BJ (cell line): ENCODE measurements at regions not wholly inside any gene's neighbourhood (a gene's known extent, or its start where the extent isn't known, plus 50 kb on each side); places are given as distances from the start of the nearest gene placed in this dataset.
"Not testable (repeated sequence)": the region's sequence is repeated elsewhere in the genome, so short reads cannot be mapped to it uniquely, and the experiment has no call there.

ENCODE experiments used
- CTCF ChIA-PET: fragments of 350-600 bp; formaldehyde crosslinking; extraction: SDS; loops from one replicate; lab custom pipeline; 2021; ENCODE audit warnings: antibody characterized with exemption, inconsistent platforms; lab: Yijun Ruan, JAX
- POLR2A ChIA-PET: fragments of 300-600 bp; sonication (Branson Sonifier 250); formaldehyde crosslinking; extraction: SDS; loops from one replicate; lab custom pipeline; 2021; ENCODE audit warnings: antibody characterized with exemption; lab: Charles Lee
- DNase-seq: peaks from one replicate; pipeline ENCODE4 v3.0.0-alpha.2; 2011; ENCODE audit warnings: low read depth
- H3K27me3 ChIP-seq: 2 replicates; pipeline ENCODE4 v1.6.0; 2011; ENCODE audit warnings: low read length; ENCODE audit not compliant: control insufficient read depth, insufficient read depth
- H3K36me3 ChIP-seq: 2 replicates; pipeline ENCODE4 v1.5.1; 2011; ENCODE audit warnings: low read length; ENCODE audit not compliant: control insufficient read depth, insufficient read depth
- H3K4me3 ChIP-seq: 2 replicates; pipeline ENCODE4 v1.5.1; 2011; ENCODE audit warnings: low read depth, mild to moderate bottlenecking, control low read depth, low read length
- CTCF ChIP-seq: IDR thresholded peaks from 2 replicates; pipeline ENCODE4 v1.5.1; 2011; ENCODE audit warnings: low read depth, mild to moderate bottlenecking, control low read depth, inconsistent platforms, low read length, moderate library complexity; ENCODE audit not compliant: insufficient read depth

DNA sequence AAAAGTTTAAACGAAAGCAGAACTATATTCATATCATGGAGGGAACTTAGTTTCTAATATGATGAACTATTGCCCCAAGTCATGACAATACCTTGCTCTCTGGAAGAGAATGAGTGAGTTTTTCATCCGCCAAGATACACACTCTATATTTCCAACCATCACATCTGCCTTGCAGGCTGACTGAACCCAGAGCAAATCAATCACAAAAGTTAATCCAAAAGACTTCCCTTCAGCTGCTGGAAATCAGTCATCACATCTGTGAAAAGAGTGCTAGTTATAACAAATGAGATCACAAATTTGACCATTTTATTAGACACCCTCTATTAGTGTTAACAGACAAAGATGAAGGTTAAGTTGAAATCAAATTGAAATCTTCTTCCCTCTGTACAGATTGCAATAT, 261.7 kb upstream of the PRKCQ start:
- no peaks in the 10 kb centered on the region for H3K36me3 ChIP-seq
- ChIA-PET POLR2A (no interaction called here), CTCF (no interaction called here)
- no peak for DNase-seq
- no peaks in the 10 kb centered on the region for H3K27me3 ChIP-seq
- TF ChIP-seq CTCF: no peak
- no peak overlapping the region for H3K4me3 ChIP-seq

- POLR2A ChIA-PET: no interaction called here
- CTCF ChIA-PET: no interaction called here
These were observed 260.7 kb upstream of the PRKCQ start for GRCh38 chr10:6840766-6841165.

DNA sequence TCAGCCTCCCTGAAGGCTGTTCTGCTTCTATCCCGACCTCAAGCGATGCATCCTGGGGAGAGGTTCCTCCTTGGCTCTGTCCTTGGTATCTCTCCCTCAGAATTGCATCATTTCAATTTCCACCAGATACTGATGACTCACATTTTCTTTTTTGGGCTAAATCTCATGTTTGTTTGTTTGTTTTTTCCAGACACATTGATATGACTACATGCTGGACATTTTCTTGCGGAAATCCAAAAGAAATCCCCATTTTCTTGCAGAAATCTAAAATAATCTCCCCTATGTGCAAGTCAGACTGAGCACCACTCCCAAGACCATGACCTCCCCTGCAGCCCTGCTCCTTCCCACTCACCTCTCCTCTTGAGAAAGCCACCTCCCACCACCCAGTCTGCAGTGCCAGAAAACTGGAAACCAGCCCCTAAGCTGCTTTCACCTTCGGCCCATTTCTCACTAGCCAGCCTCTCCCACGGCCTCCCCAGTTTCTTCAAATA, 260.2 kb upstream of the PRKCQ start:
- DNase-seq: no peak
- CTCF ChIA-PET: no interaction called here

More at GRCh38 chr10:6840766-6841165, 260.7 kb upstream of the PRKCQ start:
- no peak for TF ChIP-seq CTCF
- no peak overlapping the region for H3K4me3 ChIP-seq
- no peaks in the 10 kb centered on the region for H3K27me3 ChIP-seq
- DNase-seq: no peak
- H3K36me3 ChIP-seq: no peaks in the 10 kb centered on the region

GRCh38 chr10:6838118-6838517, 258.0 kb upstream of the PRKCQ start:
- ChIA-PET CTCF (no interaction called here), POLR2A (no interaction called here)
- H3K4me3 ChIP-seq: no peak overlapping the region
- no peak for DNase-seq
- H3K36me3 ChIP-seq: no peaks in the 10 kb centered on the region
- no peaks in the 10 kb centered on the region for H3K27me3 ChIP-seq
- TF ChIP-seq CTCF: no peak

More for the DNA sequence above, 260.2 kb upstream of the PRKCQ start:
- TF ChIP-seq CTCF: no peak
- Histone ChIP-seq H3K36me3 (no peaks in the 10 kb centered on the region), H3K27me3 (no peaks in the 10 kb centered on the region), H3K4me3 (no peak overlapping the region)
- POLR2A ChIA-PET: no interaction called here

- no peaks in the 10 kb centered on the region for H3K36me3 ChIP-seq
- DNase-seq: no peak
- POLR2A ChIA-PET: no interaction called here
- no peak overlapping the region for H3K4me3 ChIP-seq
- CTCF ChIA-PET: no interaction called here
- H3K27me3 ChIP-seq: no peaks in the 10 kb centered on the region
- no peak for TF ChIP-seq CTCF
These were observed 253.5 kb upstream of the PRKCQ start for GRCh38 chr10:6833458-6834011.

- H3K36me3 ChIP-seq, CTCF ChIA-PET, H3K27me3 ChIP-seq, H3K4me3 ChIP-seq, POLR2A ChIA-PET, DNase-seq: not testable (repeated sequence)
These were observed 250.9 kb upstream of the PRKCQ start for GRCh38 chr10:6830981-6831380.

DNA sequence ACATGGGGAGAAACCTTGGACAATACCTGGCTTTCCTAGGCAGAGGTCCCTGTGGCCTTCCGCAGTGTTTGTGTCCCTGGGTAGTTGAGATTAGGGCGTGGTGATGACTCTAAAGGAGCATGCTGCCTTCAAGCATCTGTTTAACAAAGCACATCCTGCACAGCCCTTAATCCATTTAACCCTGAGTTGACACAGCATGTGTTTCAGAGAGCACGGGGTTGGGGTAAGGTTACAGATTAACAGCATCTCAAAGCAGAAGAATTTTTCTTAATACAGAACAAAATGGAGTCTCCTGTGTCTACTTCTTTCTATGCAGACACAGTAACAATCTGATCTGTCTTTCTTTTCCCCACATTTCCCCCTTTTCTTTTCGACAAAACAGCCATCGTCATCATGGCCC, 244.7 kb upstream of the PRKCQ start:
- DNase-seq, POLR2A ChIA-PET, H3K36me3 ChIP-seq, H3K27me3 ChIP-seq, CTCF ChIA-PET, H3K4me3 ChIP-seq: not testable (repeated sequence)
